PC-3 (cell line): ENCODE measurements at regions not wholly inside any gene's neighbourhood (a gene's known extent, or its start where the extent isn't known, plus 50 kb on each side); places are given as distances from the start of the nearest gene placed in this dataset.

Experiments
- ATAC-seq: fragments of 200-7000 bp; cut with Tn5 transposase; 2 replicates; pipeline ENCODE4 v1.9.1; 2020; ENCODE audit warnings: mild to moderate bottlenecking, moderate library complexity
- BruUV-seq: library from RNA; stranded (reverse); fragments of 400-500 nt; replicated peaks from 2 replicates; lab custom pipeline; 2021; lab: Mats Ljungman, UMichigan
- CTCF ChIA-PET: fragments of 300-600 bp; sonication (Branson Sonifier 250); formaldehyde crosslinking; loops from one replicate; lab custom pipeline; 2022; ENCODE audit warnings: antibody characterized with exemption; lab: Charles Lee
- POLR2A ChIA-PET: fragments of 300-600 bp; sonication (Branson Sonifier 250); formaldehyde crosslinking; loops from one replicate; lab custom pipeline; 2022; ENCODE audit warnings: antibody characterized with exemption; ENCODE audit not compliant: unreplicated experiment; lab: Charles Lee
- DNase-seq: peaks from one replicate; pipeline ENCODE4 v3.0.0-alpha.2; 2015
- H2AFZ ChIP-seq: fragments of 300-600 bp; sonication (generic); 2 replicates; pipeline ENCODE4 v1.6.0; 2016; ENCODE audit warnings: antibody characterized with exemption, low read length
- H3F3A ChIP-seq: fragments of 300-600 bp; sonication (generic); one replicate; pipeline ENCODE4 v1.6.0; 2017; ENCODE audit warnings: antibody characterized with exemption, low read length, control low read depth, mild to moderate bottlenecking; ENCODE audit not compliant: unreplicated experiment
- H3K27ac ChIP-seq: fragments of 300-600 bp; sonication (generic); 2 replicates; pipeline ENCODE4 v1.5.1; 2016; ENCODE audit warnings: mild to moderate bottlenecking, low read length
- H3K27me3 ChIP-seq: fragments of 300-600 bp; sonication (generic); 2 replicates; pipeline ENCODE4 v1.6.1; 2016; ENCODE audit warnings: low read length, mixed read lengths
- H3K36me3 ChIP-seq: fragments of 300-600 bp; sonication (generic); 2 replicates; pipeline ENCODE4 v1.6.1; 2016; ENCODE audit warnings: low read depth, mixed run types, low read length, mixed read lengths
- H3K4me1 ChIP-seq: fragments of 300-600 bp; sonication (generic); 2 replicates; pipeline ENCODE4 v1.5.1; 2016; ENCODE audit warnings: low read length; ENCODE audit not compliant: insufficient read depth
- H3K4me2 ChIP-seq: fragments of 300-600 bp; sonication (generic); 2 replicates; pipeline ENCODE4 v1.6.0; 2016; ENCODE audit warnings: low read length
- H3K4me3 ChIP-seq: fragments of 300-600 bp; sonication (generic); 2 replicates; pipeline ENCODE4 v1.5.1; 2016; ENCODE audit warnings: mild to moderate bottlenecking, low read length, mixed read lengths
- H3K79me2 ChIP-seq: fragments of 300-600 bp; sonication (generic); 2 replicates; pipeline ENCODE4 v1.6.1; 2017; ENCODE audit warnings: low read length, mixed read lengths
- H3K9ac ChIP-seq: fragments of 300-600 bp; sonication (generic); 2 replicates; pipeline ENCODE4 v1.6.0; 2016; ENCODE audit warnings: mild to moderate bottlenecking, low read length
- H3K9me2 ChIP-seq: fragments of 300-600 bp; sonication (generic); replicated peaks from 2 replicates; pipeline ENCODE4 v1.6.1; 2016; ENCODE audit warnings: mixed run types, low read length, mixed read lengths
- H3K9me3 ChIP-seq: fragments of 300-600 bp; sonication (generic); 2 replicates; pipeline ENCODE4 v1.6.1; 2016; ENCODE audit warnings: low read length, mixed read lengths
- H4K20me1 ChIP-seq: fragments of 300-600 bp; sonication (generic); 2 replicates; pipeline ENCODE4 v1.6.1; 2016; ENCODE audit warnings: low read length, mixed read lengths
- EZH2 ChIP-seq: fragments of 300-600 bp; sonication (generic); IDR thresholded peaks from one replicate; pipeline ENCODE4 v1.6.1; 2017; ENCODE audit warnings: antibody characterized with exemption, mild to moderate bottlenecking, low read length; ENCODE audit not compliant: unreplicated experiment
- EZH2phosphoT487 ChIP-seq: fragments of 300-600 bp; sonication (generic); IDR thresholded peaks from 2 replicates; pipeline ENCODE4 v1.6.1; 2018; ENCODE audit warnings: mild to moderate bottlenecking, antibody characterized with exemption, low read length, borderline replicate concordance
- intact Hi-C: fragments of 100-400 bp; cut with micrococcal nuclease; formaldehyde crosslinking; loops from 2 replicates; pipeline ENCODE4 v1.9.0; 2023
- TF ChIP-seq, protein P1 (sequence below): fragments of 300-600 bp; sonication (generic); conservative IDR thresholded peaks from 2 replicates; pipeline ENCODE4 v1.5.1; 2017; ENCODE audit warnings: antibody characterized with exemption, low read depth, mild to moderate bottlenecking, low read length

DNA sequence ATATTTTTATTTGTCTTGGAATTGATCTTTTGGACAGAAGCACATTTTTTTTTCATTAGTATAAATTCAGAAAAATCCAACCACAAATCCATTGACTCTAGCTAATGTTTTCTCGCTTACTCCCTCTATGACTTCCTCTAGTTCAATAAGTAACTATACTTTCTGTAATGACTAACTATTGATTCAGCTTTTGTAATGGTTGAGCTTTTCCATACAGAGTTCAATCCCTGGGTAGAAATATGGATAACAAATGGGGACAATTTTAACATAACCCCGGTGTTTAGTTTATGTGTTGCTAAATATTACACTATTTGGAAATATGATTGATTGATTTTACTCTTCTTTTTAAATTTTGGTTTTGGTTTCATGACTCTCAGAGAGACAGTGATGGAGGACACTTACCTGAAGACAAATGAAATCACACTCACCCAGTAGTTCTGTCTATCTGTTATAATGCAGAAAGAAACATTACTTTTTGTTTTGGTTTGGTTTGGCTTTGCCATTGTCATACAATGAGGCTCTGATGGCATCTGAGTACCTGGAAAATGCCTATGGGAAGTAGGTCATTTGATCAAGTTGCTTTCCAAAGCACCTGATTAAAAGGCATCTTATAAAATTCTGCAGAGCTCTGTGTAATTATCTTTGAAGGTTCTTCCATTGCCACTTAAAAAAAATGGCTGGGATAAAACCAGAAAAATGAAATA, 309.7 kb upstream of the MPDZ start:
- no peaks in the 10 kb centered on the region for H3K79me2 ChIP-seq
- H3K4me3 ChIP-seq, result no peak overlapping the region
- ATAC-seq, result no peak
- no TSS peak for BruUV-seq
- POLR2A ChIA-PET, result no interaction called here
- no peak overlapping the region for H3K9ac ChIP-seq
- no peak for TF ChIP-seq EZH2phosphoT487
- H3F3A ChIP-seq, result no peaks in the 10 kb centered on the region
- DNase-seq, result peak; percentile 3
- no peaks in the 10 kb centered on the region for H3K36me3 ChIP-seq
- H3K4me1 ChIP-seq, result 0 out of 2 replicates have a peak, but pooled peaks cover 4% of the 10 kb centered on the region
- H3K27ac ChIP-seq, result no peak overlapping the region
- H2AFZ ChIP-seq, result no peak overlapping the region
- H4K20me1 ChIP-seq, result no peaks in the 10 kb centered on the region
- no peaks in the 10 kb centered on the region for H3K27me3 ChIP-seq
- no peaks in the 10 kb centered on the region for H3K9me3 ChIP-seq
- CTCF ChIA-PET, result no interaction called here
- intact Hi-C loops, result no loop called here
- no peak overlapping the region for H3K4me2 ChIP-seq
- no peaks in the 10 kb centered on the region for H3K9me2 ChIP-seq

DNA sequence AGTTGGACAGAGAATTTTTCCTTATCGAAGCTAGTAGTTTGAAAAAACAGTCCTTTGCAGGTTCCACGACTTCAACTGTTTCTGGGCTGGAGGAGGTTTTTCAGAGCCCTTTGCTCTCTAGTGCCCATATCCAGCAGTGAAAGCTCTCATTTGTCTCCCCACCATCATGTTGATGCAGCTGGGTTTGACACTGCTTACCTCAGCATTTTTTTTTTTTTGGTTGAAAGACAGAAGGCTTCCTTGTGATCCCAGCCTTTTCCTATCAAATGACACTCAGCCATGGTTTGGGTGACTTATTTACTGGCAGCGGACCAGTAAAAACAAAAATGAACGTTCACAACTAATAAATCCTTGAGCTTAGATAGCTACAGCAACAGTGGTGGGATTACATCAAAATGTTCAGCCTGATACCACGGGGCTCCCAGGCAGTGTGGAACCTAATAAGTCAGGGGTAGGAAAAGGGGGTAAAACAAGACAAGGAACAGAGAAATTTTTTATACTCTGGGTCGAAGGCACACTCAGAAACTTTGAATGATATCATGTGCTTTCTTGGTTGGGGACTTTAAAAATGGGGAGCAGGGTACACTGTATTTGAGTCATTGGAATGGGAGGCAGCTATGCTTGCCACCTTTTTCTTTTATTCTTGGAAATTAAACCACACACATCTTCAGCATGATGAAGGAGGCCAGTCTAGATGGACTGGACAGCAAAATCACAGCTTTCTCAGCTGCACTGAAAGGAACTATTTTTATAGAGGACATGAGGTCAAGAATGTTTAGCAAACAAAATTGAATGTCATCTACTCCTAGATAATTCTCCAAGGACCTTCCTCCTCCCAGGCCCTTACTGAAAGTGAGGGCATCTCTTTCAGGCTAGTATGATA, 308.9 kb upstream of the MPDZ start:
- H3K9me2 ChIP-seq, result no peaks in the 10 kb centered on the region
- H3K9me3 ChIP-seq, result no peaks in the 10 kb centered on the region
- no peaks in the 10 kb centered on the region for H3K27me3 ChIP-seq
- H3K9ac ChIP-seq, result no peak overlapping the region
- DNase-seq (peak; percentile 21), ATAC-seq (no peak)
- TF ChIP-seq EZH2 (no peak), EZH2phosphoT487 (no peak)
- TF ChIP-seq, protein P1, sequence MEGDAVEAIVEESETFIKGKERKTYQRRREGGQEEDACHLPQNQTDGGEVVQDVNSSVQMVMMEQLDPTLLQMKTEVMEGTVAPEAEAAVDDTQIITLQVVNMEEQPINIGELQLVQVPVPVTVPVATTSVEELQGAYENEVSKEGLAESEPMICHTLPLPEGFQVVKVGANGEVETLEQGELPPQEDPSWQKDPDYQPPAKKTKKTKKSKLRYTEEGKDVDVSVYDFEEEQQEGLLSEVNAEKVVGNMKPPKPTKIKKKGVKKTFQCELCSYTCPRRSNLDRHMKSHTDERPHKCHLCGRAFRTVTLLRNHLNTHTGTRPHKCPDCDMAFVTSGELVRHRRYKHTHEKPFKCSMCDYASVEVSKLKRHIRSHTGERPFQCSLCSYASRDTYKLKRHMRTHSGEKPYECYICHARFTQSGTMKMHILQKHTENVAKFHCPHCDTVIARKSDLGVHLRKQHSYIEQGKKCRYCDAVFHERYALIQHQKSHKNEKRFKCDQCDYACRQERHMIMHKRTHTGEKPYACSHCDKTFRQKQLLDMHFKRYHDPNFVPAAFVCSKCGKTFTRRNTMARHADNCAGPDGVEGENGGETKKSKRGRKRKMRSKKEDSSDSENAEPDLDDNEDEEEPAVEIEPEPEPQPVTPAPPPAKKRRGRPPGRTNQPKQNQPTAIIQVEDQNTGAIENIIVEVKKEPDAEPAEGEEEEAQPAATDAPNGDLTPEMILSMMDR, result no peak
- intact Hi-C loops, result no loop called here
- no peak overlapping the region for H3K4me3 ChIP-seq
- H2AFZ ChIP-seq, result no peak overlapping the region
- H3K4me1 ChIP-seq, result 0 out of 2 replicates have a peak, but pooled peaks cover 4% of the 10 kb centered on the region
- H3K4me2 ChIP-seq, result no peak overlapping the region
- ChIA-PET CTCF (no interaction called here), POLR2A (no interaction called here)
- no peaks in the 10 kb centered on the region for H3K79me2 ChIP-seq
- no peak overlapping the region for H3K27ac ChIP-seq
- no TSS peak for BruUV-seq
- no peaks in the 10 kb centered on the region for H4K20me1 ChIP-seq
- H3K36me3 ChIP-seq, result no peaks in the 10 kb centered on the region
- H3F3A ChIP-seq, result no peaks in the 10 kb centered on the region

DNA sequence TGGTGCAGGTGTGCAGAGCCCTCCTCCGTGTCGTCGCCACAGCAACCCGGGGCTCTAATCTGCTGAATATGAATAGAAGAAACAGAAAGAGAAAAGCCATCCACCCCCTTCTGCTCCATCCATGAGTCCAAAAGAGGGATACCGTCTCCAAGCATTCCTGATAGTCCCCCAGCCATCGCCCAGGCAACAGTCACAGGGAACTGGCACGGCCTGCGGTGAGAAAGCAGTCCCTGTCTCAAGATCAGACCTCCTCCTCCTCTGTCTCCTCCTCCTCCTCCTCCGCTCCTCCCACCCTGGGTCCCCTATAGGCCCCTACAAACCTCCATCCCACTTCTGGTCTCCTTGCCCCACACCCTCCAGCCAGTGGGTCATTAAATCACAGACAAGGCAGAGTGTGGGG, 308.1 kb upstream of the MPDZ start:
- CTCF ChIA-PET, result no interaction called here
- Histone ChIP-seq H3K4me1 (0 out of 2 replicates have a peak, but pooled peaks cover 4% of the 10 kb centered on the region), H3K4me3 (no peak overlapping the region), H3K4me2 (no peak overlapping the region), H4K20me1 (no peaks in the 10 kb centered on the region), H2AFZ (no peak overlapping the region), H3K36me3 (no peaks in the 10 kb centered on the region), H3K79me2 (no peaks in the 10 kb centered on the region), H3K27me3 (no peaks in the 10 kb centered on the region), H3K27ac (no peak overlapping the region), H3F3A (no peaks in the 10 kb centered on the region), H3K9me2 (no peaks in the 10 kb centered on the region), H3K9me3 (no peaks in the 10 kb centered on the region), H3K9ac (no peak overlapping the region)
- ATAC-seq (no peak), DNase-seq (no peak)
- no TSS peak for BruUV-seq
- TF ChIP-seq EZH2, result no peak
- no peak for TF ChIP-seq EZH2phosphoT487
- TF ChIP-seq, protein P1, result no peak
- intact Hi-C loops, result no loop called here
- POLR2A ChIA-PET, result interaction anchor here (0.7 kb wide), 1 partner anchor 748 kb away, joined by 15 read pairs; no protein-coding TSS in a partner anchor
